ENCODE measurements at regions not wholly inside any gene's neighbourhood (a gene's known extent, or its start where the extent isn't known, plus 50 kb on each side); places are given as distances from the start of the nearest gene placed in this dataset.
"Not testable (repeated sequence)": the region's sequence is repeated elsewhere in the genome, so short reads cannot be mapped to it uniquely, and the experiment has no call there.

DNA sequence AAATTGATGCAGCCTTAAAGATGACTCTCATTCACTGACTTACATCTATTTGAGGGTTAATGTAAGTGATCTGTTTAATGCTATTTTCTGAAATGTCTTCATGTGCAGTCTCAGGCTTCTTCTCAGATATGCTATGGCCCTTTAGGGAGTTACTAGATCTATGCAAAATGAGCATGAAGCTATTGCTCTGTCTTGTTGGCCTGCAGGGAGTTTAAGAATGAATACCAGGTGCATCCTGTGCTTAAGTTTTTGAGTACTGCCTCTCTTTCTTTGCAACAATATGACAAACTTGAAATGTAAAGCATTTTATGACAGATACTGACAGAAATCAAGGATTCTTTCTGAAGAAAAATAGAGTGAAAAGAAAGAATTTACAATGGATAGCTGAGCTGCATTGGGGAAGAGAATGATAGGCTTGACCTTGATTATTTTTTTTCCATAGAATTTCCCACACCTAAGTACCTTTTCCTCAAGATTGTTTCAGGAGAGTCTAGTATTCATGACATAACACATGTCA lies 1058.3 kb upstream of the TMEFF2 start:
- no peak for DNase-seq

DNA sequence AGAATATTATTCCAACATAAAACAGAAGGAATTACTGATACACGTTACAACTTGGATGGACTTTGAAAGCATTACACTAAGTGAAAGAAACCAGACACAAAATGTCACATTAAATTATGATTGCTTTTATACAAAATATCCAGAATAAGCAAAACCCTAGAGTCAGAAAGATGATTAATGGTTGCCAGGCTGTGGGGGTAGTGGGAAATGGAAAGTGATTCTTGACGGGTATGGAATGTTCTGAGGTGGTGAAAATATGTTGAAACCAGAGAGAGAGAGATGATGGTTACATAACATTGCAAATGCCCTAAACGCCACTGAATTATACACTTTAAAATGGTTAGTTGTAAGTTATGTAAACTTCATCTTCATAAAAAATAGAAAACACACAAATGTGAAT lies 1057.2 kb upstream of the TMEFF2 start:
- DNase-seq, result no peak

DNA sequence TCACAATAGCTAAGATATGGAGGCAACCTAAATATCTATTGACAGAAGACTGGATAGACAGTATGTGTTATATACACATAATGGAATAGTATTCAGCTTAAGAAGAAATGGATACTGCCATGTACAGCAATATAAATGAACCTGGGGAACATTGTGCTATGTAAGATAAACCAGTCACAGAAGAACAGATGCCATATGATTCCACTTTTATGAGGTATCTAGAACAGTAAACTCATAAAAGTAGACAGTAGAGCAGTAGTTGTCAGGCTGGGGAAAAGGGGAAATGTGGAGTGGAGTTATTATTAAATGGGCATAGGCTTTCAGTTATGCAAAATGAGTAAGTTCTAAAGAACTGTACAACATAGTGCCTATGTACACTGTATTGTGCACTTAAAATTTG lies 1055.7 kb upstream of the TMEFF2 start:
- no peak for DNase-seq

DNA sequence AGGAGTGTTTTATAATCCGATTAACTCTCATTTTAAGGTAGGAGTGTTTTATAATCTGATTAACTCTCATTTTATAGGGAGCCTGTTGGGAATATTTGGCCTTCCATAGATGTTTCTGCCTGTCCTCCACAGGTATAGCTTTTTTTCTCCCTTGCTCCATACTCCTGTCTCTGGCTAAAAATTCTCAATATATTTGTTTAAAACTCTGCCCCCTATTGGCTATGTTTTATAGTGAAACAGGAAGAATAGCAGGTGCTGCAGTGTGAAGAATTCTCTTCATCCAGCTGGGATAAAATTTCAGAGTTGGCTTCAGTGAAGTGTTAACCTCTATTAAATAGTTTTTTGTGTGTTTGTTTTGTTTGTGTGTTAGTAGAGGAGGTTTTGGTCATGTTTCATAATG lies 1046.0 kb upstream of the TMEFF2 start:
- no peak for DNase-seq

DNA sequence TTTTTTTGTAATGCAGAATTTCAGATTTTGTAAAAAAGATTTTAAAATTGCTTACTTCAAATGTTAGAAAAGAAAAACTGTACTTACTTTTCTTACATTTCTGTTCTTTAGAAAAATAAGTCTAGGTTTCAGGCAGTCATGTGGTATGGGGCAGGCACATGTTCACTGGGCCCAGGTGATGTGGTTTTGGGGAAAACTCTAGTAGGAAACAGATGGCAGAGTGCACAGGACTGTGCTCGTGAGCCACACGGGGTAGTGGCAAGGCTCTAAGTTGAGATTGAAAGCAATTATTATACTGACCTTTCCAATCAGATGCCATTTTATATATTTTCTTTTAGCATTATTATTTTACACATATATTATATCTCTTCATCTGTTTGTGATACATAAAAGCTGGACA lies 1036.9 kb upstream of the TMEFF2 start:
- no peak for DNase-seq

DNA sequence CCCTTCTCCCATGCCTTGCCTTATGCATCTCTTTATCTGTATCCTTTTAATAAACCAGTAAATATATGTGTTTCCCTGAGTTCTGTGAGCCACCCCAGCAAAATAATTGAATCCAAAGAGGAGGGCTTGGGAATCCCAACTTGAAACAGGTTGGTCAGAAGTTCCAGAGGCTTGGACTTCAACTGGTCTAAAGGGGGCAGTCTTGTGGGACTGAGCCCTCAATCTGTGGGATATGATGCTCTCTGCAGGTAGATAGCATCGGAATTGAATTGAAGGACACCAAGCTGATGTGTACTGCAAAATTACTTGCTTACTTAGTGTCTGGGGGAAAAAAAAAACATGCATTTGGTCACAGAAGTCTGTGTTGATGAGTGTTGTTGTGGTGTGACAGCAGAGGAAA lies 1033.5 kb upstream of the TMEFF2 start:
- no peak for DNase-seq

DNA sequence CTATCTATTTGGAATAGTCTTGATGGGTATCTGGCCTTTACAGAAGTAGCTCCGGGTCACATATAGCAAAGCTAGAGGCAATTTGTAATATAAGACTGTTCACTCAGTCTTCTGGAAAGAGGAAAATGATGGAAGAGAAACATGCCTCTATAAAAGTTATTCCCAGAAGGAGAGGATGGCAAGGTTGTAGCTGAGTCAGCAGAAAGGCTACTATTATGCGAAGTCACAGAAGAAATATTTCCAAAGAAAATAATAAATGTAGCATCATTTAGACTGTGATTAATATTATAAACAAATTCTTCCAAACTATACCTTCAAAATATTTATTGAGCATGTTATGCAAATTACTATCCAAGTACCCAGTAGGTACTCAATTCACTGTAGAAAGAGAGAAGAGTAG lies 1027.7 kb upstream of the TMEFF2 start:
- DNase-seq, result no peak

DNA sequence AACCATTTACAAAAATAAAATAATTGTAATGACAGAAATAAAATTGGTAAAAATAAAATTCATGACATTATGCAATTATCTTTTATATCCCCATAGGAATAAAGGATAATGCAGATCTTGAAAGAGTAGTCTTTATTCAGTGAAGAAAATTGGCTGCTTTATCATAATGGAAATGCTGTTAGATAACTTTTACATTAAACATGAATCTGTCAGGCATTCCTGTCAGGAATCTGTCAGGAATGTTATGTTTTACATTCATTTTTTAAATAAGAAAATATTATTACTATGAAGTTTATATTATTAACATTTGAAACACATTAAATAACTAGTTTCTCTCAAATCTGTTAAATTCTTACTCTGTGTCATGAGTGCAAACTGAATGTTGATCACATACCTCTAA lies 1024.7 kb upstream of the TMEFF2 start:
- DNase-seq, result no peak

DNA sequence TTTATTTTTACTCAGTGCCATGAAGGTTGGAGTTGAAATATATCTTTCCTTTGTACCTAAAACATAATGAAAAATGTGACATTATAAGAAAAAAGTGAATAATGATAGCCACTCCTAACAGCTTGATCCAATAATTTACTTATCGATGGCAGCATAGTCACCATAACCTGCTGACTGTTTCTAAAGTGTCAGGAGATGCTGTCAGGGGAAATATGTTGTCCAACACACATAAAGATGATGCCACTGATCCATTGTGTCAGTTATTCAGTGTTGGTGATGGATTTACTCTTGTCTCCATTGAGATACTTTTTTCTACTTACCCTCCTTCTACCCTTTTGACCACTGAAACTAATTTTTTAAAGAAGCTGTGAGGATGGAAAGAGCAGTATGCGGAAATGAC lies 1006.9 kb upstream of the TMEFF2 start:
- no peak for DNase-seq

DNA sequence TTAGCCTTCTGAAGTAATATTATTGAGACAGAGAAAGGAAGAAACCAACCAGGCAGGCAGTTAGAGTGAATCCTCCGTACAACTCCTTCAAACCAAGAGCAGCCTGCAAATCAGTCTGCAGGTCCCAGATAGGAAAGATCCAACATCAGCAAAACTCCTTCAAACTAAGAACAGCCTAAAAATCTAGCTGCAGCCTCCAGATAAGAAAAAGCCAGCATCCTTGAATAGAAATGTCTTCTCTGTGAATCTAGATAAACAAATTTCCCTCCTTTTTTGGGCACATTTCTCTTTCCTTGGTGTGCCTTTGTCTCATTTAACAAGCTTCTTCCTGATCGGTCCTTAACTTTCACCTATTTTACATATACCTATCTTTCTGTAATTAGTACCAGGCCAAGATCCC lies 1004.6 kb upstream of the TMEFF2 start:
- DNase-seq, result no peak

DNA sequence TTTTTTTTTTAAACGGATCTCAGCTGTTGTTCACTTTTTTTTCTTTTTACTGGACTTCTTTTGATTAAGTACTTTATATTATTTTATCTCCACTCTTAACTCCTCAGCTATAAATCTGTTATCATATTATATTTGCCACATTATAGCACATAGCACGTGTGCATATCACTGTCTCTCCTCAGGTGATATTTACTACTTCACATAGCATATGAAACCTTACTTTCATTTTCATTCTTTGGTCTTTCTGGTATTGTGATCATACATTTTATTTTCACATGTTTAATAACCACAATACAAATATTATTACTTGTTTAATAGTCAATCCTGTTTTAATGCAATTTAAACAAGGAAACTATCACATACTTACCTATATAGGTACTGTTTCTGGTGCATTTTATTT lies 993.1 kb upstream of the TMEFF2 start:
- no peak for DNase-seq

DNA sequence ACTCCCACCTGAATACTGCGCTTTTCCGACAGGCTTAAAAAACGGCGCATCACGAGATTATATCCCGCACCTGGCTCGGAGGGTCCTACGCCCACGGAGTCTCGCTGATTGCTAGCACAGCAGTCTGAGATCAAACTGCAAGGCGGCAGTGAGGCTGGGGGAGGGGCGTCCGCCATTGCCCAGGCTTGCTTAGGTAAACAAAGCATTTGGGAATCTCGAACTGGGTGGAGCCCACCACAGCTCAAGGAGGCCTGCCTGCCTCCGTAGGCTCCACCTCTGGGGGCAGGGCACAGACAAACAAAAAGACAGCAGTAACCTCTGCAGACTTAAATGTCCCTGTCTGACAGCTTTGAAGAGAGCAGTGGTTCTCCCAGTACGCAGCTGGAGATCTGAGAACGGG lies 976.2 kb upstream of the TMEFF2 start:
- DNase-seq, result not testable (repeated sequence)

DNA sequence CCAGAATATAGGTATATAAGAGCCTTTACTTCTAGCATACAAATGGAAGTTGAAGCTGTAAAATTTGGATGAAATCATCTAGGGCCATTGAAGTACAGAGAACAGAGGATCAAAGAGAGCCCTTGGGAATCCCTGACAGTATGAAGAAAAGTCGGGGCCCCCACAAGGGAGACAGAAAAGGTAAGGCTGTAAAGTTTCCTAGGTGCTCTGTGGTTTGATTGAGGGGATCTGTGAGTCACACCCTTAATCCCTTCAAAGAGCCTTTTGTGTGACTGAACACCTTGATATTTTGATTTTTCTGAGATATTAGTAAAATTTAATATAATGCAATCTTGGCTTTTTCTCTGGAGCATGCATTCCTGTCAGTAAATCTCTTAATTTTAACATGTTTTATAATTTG lies 961.7 kb upstream of the TMEFF2 start:
- no peak for DNase-seq

DNA sequence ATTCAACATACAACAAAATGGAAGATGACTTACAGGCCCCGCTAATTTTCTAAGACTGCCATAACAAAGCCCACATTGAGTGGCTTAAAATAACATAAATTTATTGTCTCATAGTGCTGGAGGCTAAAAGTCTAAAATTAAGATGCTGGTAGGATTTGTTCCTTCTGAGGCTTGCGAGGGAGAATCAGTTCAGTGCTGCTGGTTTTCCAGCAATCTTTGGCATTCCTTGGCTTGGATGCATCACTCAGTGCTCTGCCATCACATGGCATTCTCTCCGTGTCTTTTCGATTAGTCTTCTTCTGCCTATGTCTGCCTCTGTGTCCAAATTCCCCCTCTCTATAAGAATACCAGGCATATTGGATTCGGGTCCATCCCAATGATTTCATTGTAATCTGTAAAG lies 959.3 kb upstream of the TMEFF2 start:
- no peak for DNase-seq

DNA sequence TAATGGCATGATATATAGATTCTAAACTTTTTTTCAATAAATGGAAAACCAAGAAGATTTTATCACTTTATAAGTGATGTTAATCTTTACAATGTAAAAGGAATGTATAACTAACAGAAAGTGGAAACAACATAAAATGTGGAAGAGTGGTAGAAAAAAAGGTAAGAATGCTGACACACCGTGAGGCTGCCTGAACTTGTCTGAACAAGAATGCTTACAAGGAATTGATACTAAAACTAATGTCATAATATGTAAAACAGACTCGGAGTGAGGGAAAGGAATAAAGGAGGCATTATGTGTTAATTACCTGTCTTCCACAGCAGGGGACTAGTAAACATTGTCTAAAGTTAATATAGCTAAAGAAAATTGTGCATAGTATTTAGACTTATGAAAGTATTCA lies 958.8 kb upstream of the TMEFF2 start:
- no peak for DNase-seq

DNA sequence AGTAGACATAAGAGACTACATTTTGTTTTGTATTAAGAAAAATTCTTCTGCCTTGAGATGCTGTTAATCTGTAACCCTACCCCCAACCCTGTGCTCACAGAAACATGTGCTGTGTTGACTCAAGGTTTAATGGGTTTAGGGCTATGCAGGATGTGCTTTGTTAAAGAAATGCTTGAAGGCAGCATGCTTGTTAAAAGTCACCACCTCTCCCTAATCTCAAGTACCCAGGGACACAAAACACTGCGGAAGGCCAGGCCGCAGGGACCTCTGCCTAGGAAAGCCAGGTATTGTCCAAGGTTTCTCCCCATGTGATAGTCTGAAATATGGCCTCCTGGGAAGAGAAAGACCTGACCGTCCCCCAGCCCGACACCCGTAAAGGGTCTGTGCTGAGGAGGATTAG lies 947.7 kb upstream of the TMEFF2 start:
- not testable (repeated sequence) for DNase-seq

DNA sequence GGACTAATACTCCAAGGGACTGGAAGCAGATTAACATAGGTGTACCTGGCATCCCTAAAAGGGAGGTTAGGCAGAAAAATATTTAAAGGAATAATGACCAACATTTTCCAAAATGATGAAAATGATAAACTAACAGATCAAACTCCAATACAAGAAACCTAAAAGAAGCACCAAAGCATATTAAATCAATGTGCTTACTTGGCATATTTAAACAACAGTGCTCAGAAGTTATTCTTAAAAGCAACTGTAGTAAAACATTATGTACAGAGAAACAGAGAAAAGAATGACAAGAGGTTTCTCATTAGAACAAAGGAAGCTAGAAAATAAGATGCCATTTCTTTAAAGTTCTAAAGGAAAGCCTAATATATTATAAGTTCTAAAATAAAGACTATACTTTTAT lies 947.3 kb upstream of the TMEFF2 start:
- no peak for DNase-seq

DNA sequence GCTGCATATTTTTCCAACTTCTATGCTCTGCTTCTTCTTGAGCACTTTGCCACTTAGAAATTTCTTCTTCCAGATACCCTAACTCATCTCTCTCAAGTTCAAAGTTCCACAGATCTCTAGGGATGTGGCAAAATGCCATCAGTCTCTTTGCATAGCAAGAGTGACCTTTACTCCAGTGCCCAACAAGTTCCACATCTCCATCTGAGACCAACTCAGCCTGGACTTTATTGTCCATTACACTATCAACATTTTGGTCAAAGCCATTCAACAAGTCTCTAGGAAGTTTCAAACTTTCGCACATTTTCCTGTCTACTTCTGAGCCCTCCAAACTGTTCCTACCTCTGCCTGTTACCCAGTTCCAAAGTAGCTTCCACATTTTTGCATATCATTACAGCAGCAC lies 946.2 kb upstream of the TMEFF2 start:
- DNase-seq, result not testable (repeated sequence)

DNA sequence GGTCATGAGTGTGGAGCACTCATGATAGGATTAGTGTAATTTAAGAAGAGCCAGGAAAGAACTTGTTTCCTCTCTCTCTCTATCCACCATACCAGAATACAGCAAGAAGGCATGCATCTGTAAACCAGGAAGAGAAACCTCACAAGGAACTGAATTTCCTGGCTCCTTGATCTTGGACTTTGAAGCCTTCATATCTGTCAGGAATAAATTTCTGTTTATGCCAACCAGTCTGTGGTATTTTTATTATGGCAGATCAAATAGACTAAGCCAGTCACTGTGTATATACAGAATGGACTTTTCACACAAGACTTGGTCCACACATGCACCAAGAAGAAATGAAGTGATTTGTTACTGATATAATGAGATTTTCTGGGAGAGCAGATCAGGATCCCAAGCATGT lies 930.1 kb upstream of the TMEFF2 start:
- no peak for DNase-seq

DNA sequence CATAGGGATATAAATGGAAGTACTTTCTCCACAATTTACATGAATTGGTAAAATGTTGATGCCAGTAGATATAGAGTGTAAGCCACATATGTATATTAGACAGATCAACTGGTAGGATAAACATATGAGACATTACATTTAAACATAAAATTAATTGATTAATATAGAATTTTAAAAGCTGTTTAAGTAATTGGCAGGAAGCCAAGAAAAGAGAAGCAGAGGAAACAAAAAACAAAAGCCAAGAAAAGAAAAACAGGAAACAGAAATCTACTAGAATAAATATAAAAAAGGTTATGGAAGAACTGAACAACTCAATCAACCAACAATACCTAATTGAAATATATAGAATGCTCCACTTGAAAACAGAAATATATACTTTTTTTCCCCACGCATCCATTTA lies 920.1 kb upstream of the TMEFF2 start:
- DNase-seq, result no peak

DNA sequence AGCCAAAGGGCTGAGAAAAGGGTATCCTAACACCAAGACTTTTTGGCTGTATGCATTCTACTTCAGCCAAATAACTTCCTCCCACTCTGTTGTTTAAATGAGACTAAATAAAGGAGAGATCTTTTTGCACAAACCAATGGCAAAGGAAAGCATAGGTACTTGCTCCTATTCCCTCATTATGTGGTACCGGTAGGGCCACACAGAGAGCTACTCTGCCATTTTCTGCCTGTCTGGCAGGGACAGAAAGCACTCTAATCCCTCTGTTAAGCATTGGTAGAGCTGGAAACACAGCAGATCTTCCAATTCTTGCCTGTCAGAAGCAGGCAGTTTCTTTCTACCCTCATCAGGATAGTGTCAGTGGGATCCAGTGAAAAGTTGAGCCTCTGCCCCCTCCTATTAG lies 918.3 kb upstream of the TMEFF2 start:
- no peak for DNase-seq

DNA sequence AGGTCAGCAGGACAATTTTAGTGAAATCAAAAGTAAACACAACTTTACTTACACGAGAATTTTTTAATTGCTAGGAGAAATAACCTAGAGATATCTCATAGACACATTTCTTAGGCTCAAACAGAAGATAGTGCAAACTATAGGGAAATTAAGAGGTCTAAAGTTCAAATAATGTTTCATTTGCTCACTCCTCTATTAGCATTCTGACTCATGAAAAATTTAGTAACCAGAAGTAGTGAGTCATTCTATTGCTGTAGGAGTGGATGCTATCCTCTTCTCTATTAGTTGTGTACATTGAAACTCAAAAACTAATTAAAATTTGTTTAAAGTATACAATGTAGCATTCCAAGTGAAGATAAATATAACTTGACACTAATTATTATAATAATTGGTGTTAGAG lies 908.3 kb upstream of the TMEFF2 start:
- no peak for DNase-seq

DNA sequence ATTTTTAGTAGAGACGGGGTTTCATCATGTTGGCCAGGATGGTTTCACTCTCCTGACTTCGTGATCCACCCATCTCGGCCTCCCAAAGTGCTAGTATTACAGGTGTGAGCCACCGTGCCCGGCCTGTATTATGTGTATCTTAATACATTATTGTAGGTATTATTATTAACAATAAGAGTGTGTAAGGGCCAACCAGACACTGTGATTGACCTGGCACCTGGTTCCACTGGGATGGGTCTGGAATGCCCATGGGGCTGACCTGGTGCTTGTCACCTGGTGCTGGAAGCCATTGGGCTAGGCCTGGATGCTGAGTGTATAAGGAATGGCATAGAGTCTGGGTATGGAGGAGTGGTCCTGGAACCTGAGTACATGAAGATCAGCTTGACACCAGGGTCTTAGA lies 906.9 kb upstream of the TMEFF2 start:
- DNase-seq, result no peak

DNA sequence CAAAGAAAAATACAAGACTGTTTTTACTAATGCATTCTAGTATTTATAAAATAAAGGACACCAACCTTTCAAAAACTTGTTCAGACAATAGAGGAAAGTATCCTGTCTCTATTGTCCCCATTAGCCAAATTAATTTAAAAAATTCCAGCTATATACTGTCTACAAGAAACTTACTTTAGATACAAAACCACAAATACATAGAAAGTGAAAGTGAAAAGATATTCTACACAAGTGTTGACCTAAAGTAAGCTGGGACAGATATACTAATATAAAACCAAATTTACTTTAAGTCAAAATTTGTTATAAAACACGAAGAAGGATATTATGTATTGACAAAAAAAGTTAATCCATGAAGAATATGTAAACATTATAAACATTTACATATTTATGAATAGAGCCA lies 893.3 kb upstream of the TMEFF2 start:
- no peak for DNase-seq

DNA sequence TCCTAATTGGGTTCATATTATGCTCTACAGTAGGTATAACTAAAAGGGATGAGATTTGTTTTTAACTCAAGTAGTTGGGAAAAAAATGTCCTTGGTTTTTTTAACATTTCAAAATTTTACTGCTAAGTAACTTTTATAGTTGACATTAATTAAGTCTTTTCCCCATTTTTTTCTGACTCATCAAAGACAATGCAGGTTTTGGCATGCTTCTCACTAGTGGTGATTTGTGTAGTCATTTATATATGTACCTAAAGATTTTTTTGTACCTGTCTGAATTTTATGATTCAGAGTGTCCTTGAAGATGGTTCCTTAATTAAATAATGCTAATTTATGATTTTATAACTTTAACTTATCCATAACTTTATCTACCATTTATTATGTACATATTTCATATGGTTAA lies 882.3 kb upstream of the TMEFF2 start:
- DNase-seq, result no peak

DNA sequence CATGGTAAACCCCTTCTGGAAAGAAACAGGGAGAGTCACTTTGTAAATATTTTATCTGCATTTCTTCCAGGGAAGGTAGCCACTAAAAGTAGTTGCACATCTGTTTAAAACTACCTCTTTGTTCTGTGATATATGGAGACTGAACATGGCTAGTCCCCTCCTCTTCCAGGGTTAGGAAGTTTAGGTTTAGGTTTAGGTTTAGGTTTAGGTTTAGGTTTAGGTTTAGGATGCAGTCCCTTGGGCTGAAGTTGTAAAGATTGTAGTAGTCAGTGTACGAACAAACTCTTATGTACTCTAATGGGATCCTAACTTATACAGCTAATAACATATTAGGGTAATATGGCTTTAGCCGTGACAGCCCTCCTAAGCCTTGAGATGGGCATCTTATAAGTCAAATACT lies 880.2 kb upstream of the TMEFF2 start:
- no peak for DNase-seq
